ENCODE measurements at regions not wholly inside any gene's neighbourhood (a gene's known extent, or its start where the extent isn't known, plus 50 kb on each side); places are given as distances from the start of the nearest gene placed in this dataset.

- Histone ChIP-seq H3K27ac (no peak overlapping the region), H3K4me3 (no peak overlapping the region), H3K9me3 (no peaks in the 10 kb centered on the region), H3K36me3 (no peaks in the 10 kb centered on the region), H3K4me1 (no peaks in the 10 kb centered on the region), H3K27me3 (no peaks in the 10 kb centered on the region)
- TF ChIP-seq POLR2A (IDR thresholded peaks at IDR 0.05): no peak
- TF ChIP-seq CTCF (IDR thresholded peaks at IDR 0.05): no peak
- intact Hi-C loops (cut with DNase I; ENCODE audit: low total_unique reads): no loop called here
- DNase-seq: no peak
Measured at GRCh38 chr6:16922282-16922681, 161.0 kb upstream of the ATXN1 start.

GRCh38 chr6:16921399-16922110 is 160.3 kb upstream of the ATXN1 start:
- Histone ChIP-seq H3K36me3 (no peaks in the 10 kb centered on the region), H3K4me1 (no peaks in the 10 kb centered on the region), H3K4me3 (no peak overlapping the region), H3K27me3 (no peaks in the 10 kb centered on the region), H3K9me3 (no peaks in the 10 kb centered on the region), H3K27ac (no peak overlapping the region)
- no peak for DNase-seq
- intact Hi-C loops (cut with DNase I; ENCODE audit: low total_unique reads): no loop called here
- TF ChIP-seq POLR2A (IDR thresholded peaks at IDR 0.05) (no peak), CTCF (IDR thresholded peaks at IDR 0.05) (no peak)

GRCh38 chr6:16918586-16918985 is 157.3 kb upstream of the ATXN1 start:
- H3K4me1 ChIP-seq: no peaks in the 10 kb centered on the region
- no peaks in the 10 kb centered on the region for H3K36me3 ChIP-seq
- H3K4me3 ChIP-seq: no peak overlapping the region
- H3K27ac ChIP-seq: no peak overlapping the region
- TF ChIP-seq POLR2A (IDR thresholded peaks at IDR 0.05): no peak
- no peak for TF ChIP-seq CTCF (IDR thresholded peaks at IDR 0.05)
- intact Hi-C loops (cut with DNase I; ENCODE audit: low total_unique reads): no loop called here
- no peaks in the 10 kb centered on the region for H3K27me3 ChIP-seq
- peak in 1 of 2 donors; percentile 18 for DNase-seq
- no peaks in the 10 kb centered on the region for H3K9me3 ChIP-seq

DNA sequence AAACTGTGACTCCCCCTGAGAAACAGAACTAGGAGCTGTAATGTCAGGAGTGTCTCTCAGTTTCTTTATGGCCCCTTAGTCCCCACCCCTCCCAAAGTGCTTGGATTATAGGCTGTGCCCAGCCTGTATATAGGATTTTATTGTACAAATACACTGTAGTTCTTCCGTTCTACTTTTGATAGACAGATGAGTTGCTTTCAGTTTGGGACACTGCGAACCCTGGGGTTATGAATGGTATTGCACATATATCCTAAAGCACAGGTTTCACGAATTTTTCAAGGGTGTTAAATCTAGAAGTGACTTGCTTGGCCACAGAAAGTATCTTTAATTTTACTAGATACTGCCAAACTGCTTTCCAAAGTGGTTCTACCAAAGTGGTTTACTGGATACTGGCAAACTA is 152.9 kb upstream of the ATXN1 start:
- Histone ChIP-seq H3K4me1 (no peaks in the 10 kb centered on the region), H3K27me3 (no peaks in the 10 kb centered on the region), H3K9me3 (no peaks in the 10 kb centered on the region), H3K4me3 (no peak overlapping the region), H3K36me3 (no peaks in the 10 kb centered on the region), H3K27ac (no peak overlapping the region)
- TF ChIP-seq CTCF (IDR thresholded peaks at IDR 0.05): no peak
- no peak for TF ChIP-seq POLR2A (IDR thresholded peaks at IDR 0.05)
- intact Hi-C loops (cut with DNase I; ENCODE audit: low total_unique reads): no loop called here
- no peak for DNase-seq

DNA sequence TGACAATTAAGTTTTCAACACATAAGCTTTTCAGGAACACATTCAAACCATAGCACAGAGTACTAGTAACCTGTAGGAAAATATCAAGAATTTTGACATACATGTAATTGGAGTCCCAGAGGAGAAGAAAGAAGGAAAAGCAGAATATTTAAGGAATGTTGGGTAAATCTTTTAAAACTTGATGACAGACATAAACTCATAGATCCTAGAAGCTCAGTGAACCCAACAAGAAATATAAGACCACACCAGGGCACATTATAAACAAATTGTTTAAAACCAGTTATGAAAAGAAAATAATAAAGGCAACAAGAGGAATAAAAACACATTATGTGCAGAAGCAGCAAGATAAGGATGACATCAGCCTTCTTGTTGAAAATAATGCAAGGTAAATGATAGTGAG is 151.5 kb upstream of the ATXN1 start:
- intact Hi-C loops (cut with DNase I; ENCODE audit: low total_unique reads): no loop called here
- TF ChIP-seq POLR2A (IDR thresholded peaks at IDR 0.05): no peak
- no peak for TF ChIP-seq CTCF (IDR thresholded peaks at IDR 0.05)
- no peak for DNase-seq
- Histone ChIP-seq H3K27ac (no peak overlapping the region), H3K4me3 (no peak overlapping the region), H3K36me3 (no peaks in the 10 kb centered on the region), H3K4me1 (no peaks in the 10 kb centered on the region), H3K9me3 (no peaks in the 10 kb centered on the region), H3K27me3 (no peaks in the 10 kb centered on the region)
